AG09309 (cell line): ENCODE measurements at regions not wholly inside any gene's neighbourhood (a gene's known extent, or its start where the extent isn't known, plus 50 kb on each side); places are given as distances from the start of the nearest gene placed in this dataset.

Experiments
- DNase-seq: peaks from one replicate; pipeline ENCODE4 v3.0.0-alpha.2; 2010; ENCODE audit warnings: low read depth
- H3K4me3 ChIP-seq: 2 replicates; pipeline ENCODE4 v1.5.1; 2011; ENCODE audit warnings: mild to moderate bottlenecking, low read depth, low read length, moderate library complexity; ENCODE audit not compliant: control insufficient read depth
- CTCF ChIP-seq: IDR thresholded peaks from 2 replicates; pipeline ENCODE4 v1.5.1; 2011; ENCODE audit warnings: mild to moderate bottlenecking, low read depth, low read length, inconsistent platforms; ENCODE audit not compliant: insufficient read depth, control insufficient read depth; ENCODE audit errors: missing control alignments

DNA sequence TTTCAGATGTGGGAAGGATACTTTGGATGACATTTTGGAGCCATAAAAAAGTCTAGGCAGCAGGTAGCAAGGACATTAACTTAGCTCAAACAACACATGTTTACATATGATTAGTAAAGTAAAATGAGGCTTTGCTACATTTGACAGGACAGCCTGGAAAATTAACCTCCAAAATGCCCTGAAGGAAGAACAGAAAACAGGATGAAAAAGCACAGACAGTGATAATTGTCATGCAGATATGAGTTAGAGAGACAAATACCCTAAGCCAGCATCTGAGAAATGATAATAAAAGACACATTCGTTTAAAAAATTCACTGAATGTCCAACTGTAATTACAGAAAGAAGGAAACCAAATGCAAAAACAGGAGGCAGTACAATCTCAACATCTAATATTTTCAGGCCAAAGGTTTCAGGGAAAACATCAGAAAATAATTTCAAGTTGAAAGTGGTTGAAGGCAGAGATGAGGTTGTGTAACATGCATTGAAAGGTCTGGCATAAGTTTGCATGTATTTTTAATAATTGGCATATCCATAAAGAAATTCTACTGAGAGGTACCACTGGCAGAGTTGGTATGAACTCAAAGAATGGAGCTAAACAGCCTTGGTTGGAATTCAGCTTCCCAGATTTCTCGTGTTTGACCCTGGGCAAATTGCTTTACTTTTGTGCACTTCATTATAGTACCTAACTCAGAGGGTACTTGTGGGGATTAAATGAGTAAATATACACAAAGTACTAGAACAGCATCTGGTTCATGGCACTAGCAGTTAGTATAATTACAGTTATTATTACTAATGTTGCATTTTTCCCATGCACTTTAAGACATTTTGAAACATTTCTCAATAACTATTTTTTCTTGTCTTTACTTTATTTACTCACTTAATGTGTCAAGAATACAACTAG, 54.4 kb upstream of the MAP9 start:
- DNase-seq = no peak
- no peak overlapping the region for H3K4me3 ChIP-seq

DNA sequence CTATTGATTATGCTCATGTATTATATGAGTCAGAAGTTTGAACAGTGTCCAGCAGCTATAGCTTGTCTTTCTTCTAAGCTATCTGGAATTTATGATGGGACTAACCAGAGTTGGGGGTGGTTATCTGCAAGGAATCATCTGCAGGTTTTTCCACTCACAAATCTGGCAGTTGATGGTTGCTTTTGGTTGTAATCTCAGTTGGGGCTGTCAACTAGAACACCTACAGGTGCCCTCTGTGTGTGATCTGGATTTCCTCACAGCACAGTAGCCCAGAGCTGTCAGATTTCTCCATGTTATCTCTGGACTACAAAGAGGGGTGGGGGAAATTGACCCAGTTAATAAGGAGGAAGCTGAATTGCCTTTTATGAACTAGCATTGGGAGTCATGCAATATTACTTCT, 51.4 kb upstream of the MAP9 start:
- H3K4me3 ChIP-seq = no peak overlapping the region
- no peak for TF ChIP-seq CTCF
- DNase-seq = no peak

More for the DNA sequence above, 54.4 kb upstream of the MAP9 start:
- no peak for TF ChIP-seq CTCF

GRCh38 chr4:155426953-155427352, 50.2 kb upstream of the MAP9 start:
- TF ChIP-seq CTCF = no peak
- DNase-seq = no peak
- H3K4me3 ChIP-seq = no peak overlapping the region
